Fibroblast of villous mesenchyme (primary cell): ENCODE measurements at regions not wholly inside any gene's neighbourhood (a gene's known extent, or its start where the extent isn't known, plus 50 kb on each side); places are given as distances from the start of the nearest gene placed in this dataset.

Experiments used
- DNase-seq: peaks from one replicate; pipeline ENCODE4 v3.0.0-alpha.2; 2010; ENCODE audit warnings: low read depth
- H3K4me3 ChIP-seq: 2 replicates; pipeline ENCODE4 v1.5.1; 2011; ENCODE audit warnings: low read depth, mild to moderate bottlenecking, low read length
- TF ChIP-seq, protein P1 (sequence below): IDR thresholded peaks from 2 replicates; pipeline ENCODE4 v1.5.1; 2012; ENCODE audit warnings: low read depth, mild to moderate bottlenecking, low read length; ENCODE audit not compliant: insufficient read depth

DNA sequence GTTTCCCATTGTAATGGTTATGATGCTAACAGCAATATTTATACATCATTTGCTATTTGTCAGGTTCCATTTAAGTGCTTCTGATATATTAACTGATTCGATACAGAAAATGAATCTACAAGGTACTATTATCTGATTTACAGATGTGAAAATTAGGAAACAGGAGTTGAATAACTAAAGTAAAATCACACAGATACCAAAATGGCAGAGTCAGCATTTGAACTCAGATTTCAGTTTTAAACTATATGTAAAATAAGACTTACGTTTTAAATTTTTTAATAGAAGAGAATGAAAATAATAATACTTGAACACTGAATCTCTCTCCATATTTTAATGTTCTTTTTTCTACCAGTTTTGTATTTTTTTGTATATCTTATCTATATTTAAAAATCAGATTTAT lies 313.2 kb downstream of the MDFIC start:
- DNase-seq = no peak
- no peak overlapping the region for H3K4me3 ChIP-seq
- TF ChIP-seq, protein P1, sequence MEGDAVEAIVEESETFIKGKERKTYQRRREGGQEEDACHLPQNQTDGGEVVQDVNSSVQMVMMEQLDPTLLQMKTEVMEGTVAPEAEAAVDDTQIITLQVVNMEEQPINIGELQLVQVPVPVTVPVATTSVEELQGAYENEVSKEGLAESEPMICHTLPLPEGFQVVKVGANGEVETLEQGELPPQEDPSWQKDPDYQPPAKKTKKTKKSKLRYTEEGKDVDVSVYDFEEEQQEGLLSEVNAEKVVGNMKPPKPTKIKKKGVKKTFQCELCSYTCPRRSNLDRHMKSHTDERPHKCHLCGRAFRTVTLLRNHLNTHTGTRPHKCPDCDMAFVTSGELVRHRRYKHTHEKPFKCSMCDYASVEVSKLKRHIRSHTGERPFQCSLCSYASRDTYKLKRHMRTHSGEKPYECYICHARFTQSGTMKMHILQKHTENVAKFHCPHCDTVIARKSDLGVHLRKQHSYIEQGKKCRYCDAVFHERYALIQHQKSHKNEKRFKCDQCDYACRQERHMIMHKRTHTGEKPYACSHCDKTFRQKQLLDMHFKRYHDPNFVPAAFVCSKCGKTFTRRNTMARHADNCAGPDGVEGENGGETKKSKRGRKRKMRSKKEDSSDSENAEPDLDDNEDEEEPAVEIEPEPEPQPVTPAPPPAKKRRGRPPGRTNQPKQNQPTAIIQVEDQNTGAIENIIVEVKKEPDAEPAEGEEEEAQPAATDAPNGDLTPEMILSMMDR = no peak

DNA sequence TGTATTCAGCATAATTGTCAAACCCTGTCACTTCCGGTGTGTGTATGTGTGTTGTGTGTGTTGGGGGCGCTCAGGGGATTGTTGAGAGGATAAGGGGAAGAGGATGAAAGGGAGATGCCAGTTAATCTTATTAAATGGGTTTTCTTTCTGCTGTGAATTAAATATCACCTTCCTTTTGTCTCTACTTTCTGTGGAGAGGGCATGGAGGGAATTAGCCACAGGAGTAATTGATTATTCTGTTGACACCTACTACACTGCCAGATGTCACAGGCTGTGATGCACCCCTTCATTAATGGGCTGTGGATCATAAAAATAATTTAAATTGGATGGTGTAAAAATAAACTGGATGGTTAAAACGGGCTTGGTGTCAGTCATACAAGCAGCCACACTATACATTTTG lies 311.9 kb downstream of the MDFIC start:
- no peak overlapping the region for H3K4me3 ChIP-seq
- DNase-seq = no peak
- TF ChIP-seq, protein P1 = no peak

DNA sequence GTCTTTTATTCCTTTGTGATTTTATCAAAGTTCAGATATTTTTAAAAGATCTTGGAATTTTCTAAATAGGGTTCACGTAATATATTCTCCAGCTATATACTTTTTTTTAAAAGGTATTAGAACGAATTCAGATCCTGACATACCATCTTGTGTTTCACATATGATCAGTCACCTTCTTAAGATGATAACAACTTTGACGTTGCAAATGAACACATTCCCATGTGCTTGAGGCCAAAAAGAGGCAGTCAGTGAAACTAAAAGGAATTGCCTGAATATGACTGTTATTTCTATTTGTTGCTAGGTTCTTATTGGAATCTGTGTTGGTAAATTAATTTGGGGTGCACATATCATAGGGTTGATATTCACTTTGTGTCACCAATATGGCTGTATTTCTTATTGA lies 310.1 kb downstream of the MDFIC start:
- H3K4me3 ChIP-seq = no peak overlapping the region
- no peak for DNase-seq
- TF ChIP-seq, protein P1 = no peak

DNA sequence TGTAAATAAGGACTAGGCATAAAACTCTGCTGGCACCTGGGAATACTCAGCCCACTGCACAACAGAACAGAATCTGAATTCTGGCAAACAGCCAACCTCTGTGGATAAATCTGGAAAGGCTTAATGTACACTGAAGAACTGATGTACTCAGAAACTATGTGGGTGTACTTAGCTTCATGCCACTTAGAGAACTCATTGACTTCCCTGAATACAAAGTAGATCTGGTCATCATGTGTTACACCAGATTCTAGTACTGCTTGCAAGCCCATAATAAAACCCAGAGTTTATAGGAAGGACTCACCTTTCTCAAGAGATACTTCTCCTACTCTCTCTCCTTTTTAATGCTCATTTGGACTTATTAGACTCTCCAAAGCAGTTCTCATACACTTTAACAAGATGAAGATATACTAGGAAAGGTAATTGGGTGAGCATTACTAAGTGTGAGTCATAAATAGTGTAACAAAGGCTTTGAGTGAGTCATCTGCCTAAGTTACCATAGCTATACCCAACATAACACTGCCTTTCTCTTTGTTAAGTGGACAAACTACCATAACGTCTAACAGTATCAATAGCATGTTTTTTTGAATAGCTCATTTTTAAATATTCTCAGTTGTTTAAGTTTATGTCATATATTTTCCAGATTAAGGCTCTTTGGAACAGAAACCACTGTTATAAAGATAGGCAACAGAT lies 309.1 kb downstream of the MDFIC start:
- H3K4me3 ChIP-seq = no peak overlapping the region
- peak; percentile 76 for DNase-seq
- TF ChIP-seq, protein P1 = no peak

DNA sequence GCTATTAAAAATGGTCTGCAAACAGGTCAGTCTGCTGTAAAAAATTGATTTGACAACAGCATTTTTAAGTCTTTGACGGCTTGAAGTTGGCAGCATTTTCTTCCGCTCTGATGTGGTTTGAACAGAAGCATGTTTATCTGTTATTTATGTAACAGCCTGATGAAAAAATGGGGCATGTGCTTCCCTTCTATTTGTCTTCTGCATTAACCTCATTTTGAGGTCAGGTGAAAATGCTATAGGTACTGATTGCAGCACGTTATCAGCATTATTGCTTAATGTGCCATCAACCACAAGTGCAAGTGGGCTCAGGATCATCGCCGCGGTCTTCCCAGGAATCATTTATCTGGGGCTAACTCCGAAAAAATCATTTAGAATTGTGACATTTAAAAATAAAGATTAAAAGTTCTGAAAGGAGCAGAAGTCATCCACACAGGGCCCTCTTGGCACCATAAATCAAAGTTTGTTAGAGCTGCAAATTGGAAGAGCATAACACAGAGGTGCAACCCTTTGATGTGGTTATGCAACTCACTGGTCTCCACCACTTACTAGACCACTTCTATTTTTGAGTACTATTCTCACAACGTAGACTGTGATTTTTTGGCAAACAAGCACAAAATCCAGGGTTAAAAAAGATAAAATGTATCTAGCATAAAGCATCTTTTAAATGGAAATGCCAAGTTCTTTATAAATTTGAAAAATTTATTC lies 307.7 kb downstream of the MDFIC start:
- H3K4me3 ChIP-seq = no peak overlapping the region
- TF ChIP-seq, protein P1 = no peak

DNA sequence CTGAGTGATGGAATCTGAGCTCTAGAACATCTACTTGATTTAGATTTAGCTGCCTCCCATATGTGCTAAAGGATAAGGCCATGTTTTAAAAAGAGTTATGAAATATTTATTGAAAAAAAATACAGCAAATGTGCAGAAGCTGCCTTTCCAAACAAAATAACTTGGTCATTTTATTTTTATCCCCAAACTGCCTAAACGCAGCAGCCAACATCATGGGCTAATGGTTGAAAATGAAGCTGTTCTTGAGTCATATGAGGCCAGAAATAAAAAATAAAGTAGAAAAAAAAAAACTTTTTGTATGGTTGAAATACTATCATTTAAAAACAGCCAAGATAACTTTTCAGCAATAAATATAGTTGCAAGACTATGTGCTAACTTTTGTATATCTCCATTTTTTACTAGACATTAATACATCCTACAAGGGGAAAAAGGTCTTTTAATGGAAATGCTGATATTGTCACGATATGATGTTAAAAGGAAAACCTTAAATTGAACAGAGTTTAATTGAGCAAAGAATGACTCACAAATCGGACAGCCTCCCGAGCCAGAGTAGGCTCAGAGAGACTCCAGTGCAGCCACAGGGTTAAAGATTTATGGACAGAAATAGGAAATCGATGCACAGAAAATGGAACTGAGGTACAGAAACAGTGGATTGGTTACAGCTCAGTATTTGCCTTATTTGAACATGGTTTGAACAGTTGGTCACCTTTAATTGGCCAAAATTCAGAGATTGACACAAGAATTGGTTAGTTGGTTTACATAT lies 305.8 kb downstream of the MDFIC start:
- H3K4me3 ChIP-seq = no peak overlapping the region
- TF ChIP-seq, protein P1 = no peak

More for the DNA sequence above, 307.7 kb downstream of the MDFIC start:
- peak; percentile 30 for DNase-seq

More for the DNA sequence above, 305.8 kb downstream of the MDFIC start:
- no peak for DNase-seq
